ENCODE measurements at regions not wholly inside any gene's neighbourhood (a gene's known extent, or its start where the extent isn't known, plus 50 kb on each side); places are given as distances from the start of the nearest gene placed in this dataset.

- DNase-seq, result no peak
Measured at GRCh38 chr10:6763423-6763822, 183.3 kb upstream of the PRKCQ start.

- no peak for DNase-seq
Measured at GRCh38 chr10:6763001-6763400, 182.9 kb upstream of the PRKCQ start.

- no peak for DNase-seq
Measured at GRCh38 chr10:6759961-6760360, 179.9 kb upstream of the PRKCQ start.

- no peak for DNase-seq
Measured at GRCh38 chr10:6757158-6757557, 177.1 kb upstream of the PRKCQ start.

- DNase-seq, result no peak
Measured at GRCh38 chr10:6756716-6757115, 176.6 kb upstream of the PRKCQ start.

- no peak for DNase-seq
Measured at GRCh38 chr10:6755781-6756460, 175.8 kb upstream of the PRKCQ start.

GRCh38 chr10:6753644-6754043, 173.6 kb upstream of the PRKCQ start:
- no peak for DNase-seq

GRCh38 chr10:6751363-6751762, 171.3 kb upstream of the PRKCQ start:
- no peak for DNase-seq

- no peak for DNase-seq
Measured at GRCh38 chr10:6748981-6749635, 169.0 kb upstream of the PRKCQ start.

GRCh38 chr10:6748029-6748428, 168.0 kb upstream of the PRKCQ start:
- no peak for DNase-seq

GRCh38 chr10:6746782-6747181, 166.7 kb upstream of the PRKCQ start:
- DNase-seq, result no peak

- no peak for DNase-seq
Measured at GRCh38 chr10:6743291-6743849, 163.3 kb upstream of the PRKCQ start.

GRCh38 chr10:6741541-6741941, 161.5 kb upstream of the PRKCQ start:
- DNase-seq, result no peak

- DNase-seq, result no peak
Measured at GRCh38 chr10:6739530-6740174, 159.6 kb upstream of the PRKCQ start.

- no peak for DNase-seq
Measured at GRCh38 chr10:6738112-6738768, 158.2 kb upstream of the PRKCQ start.

GRCh38 chr10:6737758-6738111, 157.7 kb upstream of the PRKCQ start:
- DNase-seq, result no peak

- no peak for DNase-seq
Measured at GRCh38 chr10:6737080-6737641, 157.1 kb upstream of the PRKCQ start.

- no peak for DNase-seq
Measured at GRCh38 chr10:6734286-6734685, 154.2 kb upstream of the PRKCQ start.

GRCh38 chr10:6729861-6730344, 149.8 kb upstream of the PRKCQ start:
- DNase-seq, result no peak

- DNase-seq, result no peak
Measured at GRCh38 chr10:6729071-6729774, 149.1 kb upstream of the PRKCQ start.

- no peak for DNase-seq
Measured at GRCh38 chr10:6726924-6727323, 146.8 kb upstream of the PRKCQ start.

GRCh38 chr10:6722616-6723004, 142.5 kb upstream of the PRKCQ start:
- DNase-seq, result no peak

Measured in T-helper 9 cell (primary cell).